ENCODE measurements at regions not wholly inside any gene's neighbourhood (a gene's known extent, or its start where the extent isn't known, plus 50 kb on each side); places are given as distances from the start of the nearest gene placed in this dataset.
"Not testable (repeated sequence)": the region's sequence is repeated elsewhere in the genome, so short reads cannot be mapped to it uniquely, and the experiment has no call there.

- DNase-seq; H3K9me3 ChIP-seq (ENCODE audit: control insufficient read depth, low read length); H3K36me3 ChIP-seq (ENCODE audit: control insufficient read depth, insufficient read depth, low read length); H3K4me1 ChIP-seq (ENCODE audit: control insufficient read depth, insufficient read depth, low read length, poor library complexity, severe bottlenecking); H3K27me3 ChIP-seq (replicated peaks; ENCODE audit: control insufficient read depth, insufficient read depth, low read length, poor library complexity, severe bottlenecking); H3K27ac ChIP-seq (ENCODE audit: insufficient read depth, low read length, poor library complexity, severe bottlenecking); H3K4me3 ChIP-seq (ENCODE audit: insufficient read depth, low read depth, low read length, poor library complexity, severe bottlenecking): not testable (repeated sequence)
Measured at GRCh38 chr16:6725206-6725605, 607.4 kb upstream of the RBFOX1 start.

- Histone ChIP-seq H3K36me3 (ENCODE audit: control insufficient read depth, insufficient read depth, low read length) (no peaks in the 10 kb centered on the region), H3K4me1 (ENCODE audit: control insufficient read depth, insufficient read depth, low read length, poor library complexity, severe bottlenecking) (no peaks in the 10 kb centered on the region), H3K27ac (ENCODE audit: insufficient read depth, low read length, poor library complexity, severe bottlenecking) (no peak overlapping the region), H3K27me3 (replicated peaks; ENCODE audit: control insufficient read depth, insufficient read depth, low read length, poor library complexity, severe bottlenecking) (no peaks in the 10 kb centered on the region), H3K4me3 (ENCODE audit: insufficient read depth, low read depth, low read length, poor library complexity, severe bottlenecking) (no peak overlapping the region), H3K9me3 (ENCODE audit: control insufficient read depth, low read length) (no peaks in the 10 kb centered on the region)
- no peak for DNase-seq
Measured at GRCh38 chr16:6722786-6723185, 609.9 kb upstream of the RBFOX1 start.

- DNase-seq = no peak
Measured at GRCh38 chr16:6714510-6714909, 618.1 kb upstream of the RBFOX1 start.

GRCh38 chr16:6709736-6710135 is 622.9 kb upstream of the RBFOX1 start:
- H3K9me3 ChIP-seq (ENCODE audit: control insufficient read depth, low read length) = no peaks in the 10 kb centered on the region
- no peaks in the 10 kb centered on the region for H3K4me1 ChIP-seq (ENCODE audit: control insufficient read depth, insufficient read depth, low read length, poor library complexity, severe bottlenecking)
- DNase-seq = no peak
- H3K27ac ChIP-seq (ENCODE audit: insufficient read depth, low read length, poor library complexity, severe bottlenecking) = no peak overlapping the region
- H3K4me3 ChIP-seq (ENCODE audit: insufficient read depth, low read depth, low read length, poor library complexity, severe bottlenecking) = no peak overlapping the region
- H3K27me3 ChIP-seq (replicated peaks; ENCODE audit: control insufficient read depth, insufficient read depth, low read length, poor library complexity, severe bottlenecking) = no peaks in the 10 kb centered on the region
- no peaks in the 10 kb centered on the region for H3K36me3 ChIP-seq (ENCODE audit: control insufficient read depth, insufficient read depth, low read length)

More at GRCh38 chr16:6714510-6714909, 618.1 kb upstream of the RBFOX1 start:
- Histone ChIP-seq H3K36me3 (ENCODE audit: control insufficient read depth, insufficient read depth, low read length) (no peaks in the 10 kb centered on the region), H3K4me1 (ENCODE audit: control insufficient read depth, insufficient read depth, low read length, poor library complexity, severe bottlenecking) (no peaks in the 10 kb centered on the region), H3K4me3 (ENCODE audit: insufficient read depth, low read depth, low read length, poor library complexity, severe bottlenecking) (no peak overlapping the region), H3K27me3 (replicated peaks; ENCODE audit: control insufficient read depth, insufficient read depth, low read length, poor library complexity, severe bottlenecking) (no peaks in the 10 kb centered on the region), H3K9me3 (ENCODE audit: control insufficient read depth, low read length) (no peaks in the 10 kb centered on the region), H3K27ac (ENCODE audit: insufficient read depth, low read length, poor library complexity, severe bottlenecking) (no peak overlapping the region)

GRCh38 chr16:6708576-6709215 is 623.9 kb upstream of the RBFOX1 start:
- Histone ChIP-seq H3K27ac (ENCODE audit: insufficient read depth, low read length, poor library complexity, severe bottlenecking) (no peak overlapping the region), H3K4me3 (ENCODE audit: insufficient read depth, low read depth, low read length, poor library complexity, severe bottlenecking) (no peak overlapping the region), H3K27me3 (replicated peaks; ENCODE audit: control insufficient read depth, insufficient read depth, low read length, poor library complexity, severe bottlenecking) (no peaks in the 10 kb centered on the region), H3K36me3 (ENCODE audit: control insufficient read depth, insufficient read depth, low read length) (no peaks in the 10 kb centered on the region), H3K4me1 (ENCODE audit: control insufficient read depth, insufficient read depth, low read length, poor library complexity, severe bottlenecking) (no peaks in the 10 kb centered on the region), H3K9me3 (ENCODE audit: control insufficient read depth, low read length) (no peaks in the 10 kb centered on the region)
- no peak for DNase-seq

GRCh38 chr16:6704306-6704930 is 628.2 kb upstream of the RBFOX1 start:
- Histone ChIP-seq H3K36me3 (ENCODE audit: control insufficient read depth, insufficient read depth, low read length) (no peaks in the 10 kb centered on the region), H3K4me3 (ENCODE audit: insufficient read depth, low read depth, low read length, poor library complexity, severe bottlenecking) (no peak overlapping the region), H3K27me3 (replicated peaks; ENCODE audit: control insufficient read depth, insufficient read depth, low read length, poor library complexity, severe bottlenecking) (no peaks in the 10 kb centered on the region), H3K4me1 (ENCODE audit: control insufficient read depth, insufficient read depth, low read length, poor library complexity, severe bottlenecking) (no peaks in the 10 kb centered on the region), H3K9me3 (ENCODE audit: control insufficient read depth, low read length) (no peaks in the 10 kb centered on the region), H3K27ac (ENCODE audit: insufficient read depth, low read length, poor library complexity, severe bottlenecking) (no peak overlapping the region)
- no peak for DNase-seq

GRCh38 chr16:6701096-6701495 is 631.5 kb upstream of the RBFOX1 start:
- no peaks in the 10 kb centered on the region for H3K4me1 ChIP-seq (ENCODE audit: control insufficient read depth, insufficient read depth, low read length, poor library complexity, severe bottlenecking)
- H3K36me3 ChIP-seq (ENCODE audit: control insufficient read depth, insufficient read depth, low read length) = no peaks in the 10 kb centered on the region
- no peaks in the 10 kb centered on the region for H3K27me3 ChIP-seq (replicated peaks; ENCODE audit: control insufficient read depth, insufficient read depth, low read length, poor library complexity, severe bottlenecking)
- H3K4me3 ChIP-seq (ENCODE audit: insufficient read depth, low read depth, low read length, poor library complexity, severe bottlenecking) = no peak overlapping the region
- no peak for DNase-seq
- H3K9me3 ChIP-seq (ENCODE audit: control insufficient read depth, low read length) = no peaks in the 10 kb centered on the region
- H3K27ac ChIP-seq (ENCODE audit: insufficient read depth, low read length, poor library complexity, severe bottlenecking) = no peak overlapping the region

GRCh38 chr16:6698548-6698947 is 634.1 kb upstream of the RBFOX1 start:
- no peak for DNase-seq
- no peak overlapping the region for H3K4me3 ChIP-seq (ENCODE audit: insufficient read depth, low read depth, low read length, poor library complexity, severe bottlenecking)
- H3K36me3 ChIP-seq (ENCODE audit: control insufficient read depth, insufficient read depth, low read length) = no peaks in the 10 kb centered on the region
- H3K9me3 ChIP-seq (ENCODE audit: control insufficient read depth, low read length) = no peaks in the 10 kb centered on the region
- no peaks in the 10 kb centered on the region for H3K27me3 ChIP-seq (replicated peaks; ENCODE audit: control insufficient read depth, insufficient read depth, low read length, poor library complexity, severe bottlenecking)
- no peaks in the 10 kb centered on the region for H3K4me1 ChIP-seq (ENCODE audit: control insufficient read depth, insufficient read depth, low read length, poor library complexity, severe bottlenecking)
- no peak overlapping the region for H3K27ac ChIP-seq (ENCODE audit: insufficient read depth, low read length, poor library complexity, severe bottlenecking)

GRCh38 chr16:6695666-6696065 is 637.0 kb upstream of the RBFOX1 start:
- Histone ChIP-seq H3K27me3 (replicated peaks; ENCODE audit: control insufficient read depth, insufficient read depth, low read length, poor library complexity, severe bottlenecking) (no peaks in the 10 kb centered on the region), H3K36me3 (ENCODE audit: control insufficient read depth, insufficient read depth, low read length) (no peaks in the 10 kb centered on the region), H3K9me3 (ENCODE audit: control insufficient read depth, low read length) (no peaks in the 10 kb centered on the region), H3K27ac (ENCODE audit: insufficient read depth, low read length, poor library complexity, severe bottlenecking) (no peak overlapping the region), H3K4me1 (ENCODE audit: control insufficient read depth, insufficient read depth, low read length, poor library complexity, severe bottlenecking) (no peaks in the 10 kb centered on the region), H3K4me3 (ENCODE audit: insufficient read depth, low read depth, low read length, poor library complexity, severe bottlenecking) (no peak overlapping the region)
- DNase-seq = no peak

GRCh38 chr16:6694636-6695035 is 638.0 kb upstream of the RBFOX1 start:
- Histone ChIP-seq H3K9me3 (ENCODE audit: control insufficient read depth, low read length) (no peaks in the 10 kb centered on the region), H3K4me3 (ENCODE audit: insufficient read depth, low read depth, low read length, poor library complexity, severe bottlenecking) (no peak overlapping the region), H3K27ac (ENCODE audit: insufficient read depth, low read length, poor library complexity, severe bottlenecking) (no peak overlapping the region), H3K27me3 (replicated peaks; ENCODE audit: control insufficient read depth, insufficient read depth, low read length, poor library complexity, severe bottlenecking) (no peaks in the 10 kb centered on the region), H3K4me1 (ENCODE audit: control insufficient read depth, insufficient read depth, low read length, poor library complexity, severe bottlenecking) (no peaks in the 10 kb centered on the region), H3K36me3 (ENCODE audit: control insufficient read depth, insufficient read depth, low read length) (no peaks in the 10 kb centered on the region)
- DNase-seq = no peak

All from effector memory CD4-positive, alpha-beta T cell (primary cell).